CD4-positive, alpha-beta T cell (primary cell): ENCODE measurements at regions not wholly inside any gene's neighbourhood (a gene's known extent, or its start where the extent isn't known, plus 50 kb on each side); places are given as distances from the start of the nearest gene placed in this dataset.

ENCODE experiments used
- ATAC-seq: fragments of 200-7000 bp; cut with Tn5 transposase; one replicate; pipeline ENCODE4 v1.10.0; 2022; ENCODE audit warnings: mild to moderate bottlenecking; ENCODE audit not compliant: poor library complexity
- CTCF ChIA-PET: fragments of 350-600 bp; sonication (Branson Sonifier 250); formaldehyde crosslinking; loops from one replicate; lab custom pipeline; 2021; ENCODE audit warnings: antibody characterized with exemption, inconsistent platforms; lab: Charles Lee
- POLR2A ChIA-PET: fragments of 350-600 bp; sonication (Branson Sonifier 250); formaldehyde crosslinking; loops from one replicate; lab custom pipeline; 2021; ENCODE audit warnings: antibody characterized with exemption, inconsistent platforms; lab: Charles Lee
- DNase-seq, 14 experiments: peaks; one replicate each; pipeline ENCODE4 v3.0.0-alpha.2; 2013 to 2020; ENCODE audit warnings: mixed read lengths in 2 of 14
- H3K27ac ChIP-seq, 2 donors: one replicate each; pipeline versions ENCODE4 v1.5.1 to v1.7.0; 2013; ENCODE audit warnings: low read length in 2 of 2, low read depth in 1 of 2, mild to moderate bottlenecking in 1 of 2
- H3K27me3 ChIP-seq, 2 experiments: 1 replicate in 1 of 2; 2 replicates in 1 of 2; pipeline versions ENCODE4 v1.6.1 to v1.7.0; 2013; ENCODE audit warnings: low read length in 2 of 2, control low read depth in 1 of 2, mild to moderate bottlenecking in 1 of 2, moderate library complexity in 1 of 2; ENCODE audit not compliant: insufficient read depth in 2 of 2, control insufficient read depth in 1 of 2
- H3K36me3 ChIP-seq: one replicate; pipeline ENCODE4 v1.6.1; 2013; ENCODE audit warnings: low read length, control low read depth; ENCODE audit not compliant: insufficient read depth
- H3K4me1 ChIP-seq: one replicate; pipeline ENCODE4 v1.6.1; 2013; ENCODE audit warnings: low read length, control low read depth; ENCODE audit not compliant: insufficient read depth
- H3K4me3 ChIP-seq: one replicate; pipeline ENCODE4 v1.5.1; 2013; ENCODE audit warnings: mild to moderate bottlenecking, low read length, moderate library complexity
- H3K9me3 ChIP-seq, 2 experiments: 1 replicate in 1 of 2; 2 replicates in 1 of 2; pipeline versions ENCODE4 v1.6.1 to v1.7.0; 2013; ENCODE audit warnings: low read length in 2 of 2, mild to moderate bottlenecking in 2 of 2, control low read depth in 1 of 2, moderate library complexity in 1 of 2; ENCODE audit not compliant: control insufficient read depth in 1 of 2, insufficient read depth in 1 of 2
- H3K27ac Mint-ChIP-seq: one replicate; pipeline ENCODE4 v1.8.0; 2020; ENCODE audit warnings: mixed read lengths
- H3K27me3 Mint-ChIP-seq: one replicate; pipeline ENCODE4 v1.8.0; 2021; ENCODE audit warnings: mixed read lengths
- H3K36me3 Mint-ChIP-seq: one replicate; pipeline ENCODE4 v1.8.0; 2021; ENCODE audit warnings: low read depth, mixed read lengths
- H3K4me1 Mint-ChIP-seq: one replicate; pipeline ENCODE4 v1.8.0; 2021; ENCODE audit warnings: low read depth, mixed read lengths
- H3K4me3 Mint-ChIP-seq: one replicate; pipeline ENCODE4 v1.8.0; 2020; ENCODE audit warnings: mild to moderate bottlenecking, mixed read lengths
- H3K9me3 Mint-ChIP-seq: one replicate; pipeline ENCODE4 v1.8.0; 2020; ENCODE audit warnings: mixed read lengths
- intact Hi-C, 2 experiments: fragments of 100-400 bp; cut with DNase I in 1 of 2; cut with micrococcal nuclease in 1 of 2; formaldehyde crosslinking; loops; one replicate each; pipeline versions ENCODE4 v1.15.1 to v1.9.0; 2023 to 2025; cut with DNase I, micrococcal nuclease
- TF ChIP-seq, protein P1 (sequence below): fragments of 200-600 bp; IDR thresholded peaks from one replicate; pipeline ENCODE4 v1.8.0; 2022; ENCODE audit warnings: antibody characterized with exemption, mild to moderate bottlenecking

DNA sequence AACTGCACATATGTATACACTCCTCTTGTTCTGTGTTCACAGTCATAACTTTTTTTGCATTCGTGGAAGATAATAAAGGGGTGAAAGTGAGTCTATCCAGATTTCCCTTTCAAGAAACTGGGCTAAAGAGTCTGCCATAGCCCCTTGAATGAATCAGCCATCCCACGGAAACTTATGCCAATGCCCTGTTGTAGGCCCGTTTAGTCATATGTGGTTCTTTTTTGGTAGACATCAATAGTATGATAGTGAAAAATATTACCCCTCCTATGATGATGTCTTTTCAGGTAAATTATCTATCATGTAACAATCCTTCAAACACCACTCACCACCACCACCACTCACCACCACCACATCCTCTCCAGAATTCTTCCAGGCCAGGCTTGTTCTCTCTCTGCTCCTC, 99.9 kb upstream of the MYLIP start:
- H3K9me3 Mint-ChIP-seq: peaks cover 2% of the 10 kb centered on the region
- H3K4me3 ChIP-seq: no peak overlapping the region
- ATAC-seq (no peak), DNase-seq (no peak)
- ChIA-PET CTCF (no interaction called here), POLR2A (no interaction called here)
- no peaks in the 10 kb centered on the region for H3K4me1 Mint-ChIP-seq
- TF ChIP-seq, protein P1, sequence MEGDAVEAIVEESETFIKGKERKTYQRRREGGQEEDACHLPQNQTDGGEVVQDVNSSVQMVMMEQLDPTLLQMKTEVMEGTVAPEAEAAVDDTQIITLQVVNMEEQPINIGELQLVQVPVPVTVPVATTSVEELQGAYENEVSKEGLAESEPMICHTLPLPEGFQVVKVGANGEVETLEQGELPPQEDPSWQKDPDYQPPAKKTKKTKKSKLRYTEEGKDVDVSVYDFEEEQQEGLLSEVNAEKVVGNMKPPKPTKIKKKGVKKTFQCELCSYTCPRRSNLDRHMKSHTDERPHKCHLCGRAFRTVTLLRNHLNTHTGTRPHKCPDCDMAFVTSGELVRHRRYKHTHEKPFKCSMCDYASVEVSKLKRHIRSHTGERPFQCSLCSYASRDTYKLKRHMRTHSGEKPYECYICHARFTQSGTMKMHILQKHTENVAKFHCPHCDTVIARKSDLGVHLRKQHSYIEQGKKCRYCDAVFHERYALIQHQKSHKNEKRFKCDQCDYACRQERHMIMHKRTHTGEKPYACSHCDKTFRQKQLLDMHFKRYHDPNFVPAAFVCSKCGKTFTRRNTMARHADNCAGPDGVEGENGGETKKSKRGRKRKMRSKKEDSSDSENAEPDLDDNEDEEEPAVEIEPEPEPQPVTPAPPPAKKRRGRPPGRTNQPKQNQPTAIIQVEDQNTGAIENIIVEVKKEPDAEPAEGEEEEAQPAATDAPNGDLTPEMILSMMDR: no peak
- H3K36me3 Mint-ChIP-seq: no peaks in the 10 kb centered on the region
- no peaks in the 10 kb centered on the region for H3K9me3 ChIP-seq
- H3K36me3 ChIP-seq: no peaks in the 10 kb centered on the region
- intact Hi-C loops: no loop called here
- no peaks in the 10 kb centered on the region for H3K4me1 ChIP-seq
- no peaks in the 10 kb centered on the region for H3K27me3 Mint-ChIP-seq
- H3K27me3 ChIP-seq: no peaks in the 10 kb centered on the region
- no peak overlapping the region for H3K27ac ChIP-seq
- no peak overlapping the region for H3K27ac Mint-ChIP-seq
- H3K4me3 Mint-ChIP-seq: no peak overlapping the region

- Histone ChIP-seq H3K36me3 (no peaks in the 10 kb centered on the region), H3K4me3 (no peak overlapping the region), H3K27me3 (no peaks in the 10 kb centered on the region), H3K27ac (no peak overlapping the region), H3K9me3 (no peaks in the 10 kb centered on the region), H3K4me1 (no peaks in the 10 kb centered on the region)
- DNase-seq (no peak), ATAC-seq (no peak)
- ChIA-PET CTCF (no interaction called here), POLR2A (no interaction called here)
- intact Hi-C loops: no loop called here
- no peak overlapping the region for H3K4me3 Mint-ChIP-seq
- TF ChIP-seq, protein P1: no peak
- no peaks in the 10 kb centered on the region for H3K27me3 Mint-ChIP-seq
- H3K9me3 Mint-ChIP-seq: no peaks in the 10 kb centered on the region
- no peaks in the 10 kb centered on the region for H3K36me3 Mint-ChIP-seq
- no peaks in the 10 kb centered on the region for H3K4me1 Mint-ChIP-seq
- H3K27ac Mint-ChIP-seq: no peak overlapping the region
These were observed 108.6 kb upstream of the MYLIP start for GRCh38 chr6:16020259-16020658.

- CTCF ChIA-PET: no interaction called here
These were observed 109.4 kb upstream of the MYLIP start for GRCh38 chr6:16019462-16019861.

More at GRCh38 chr6:16019462-16019861, 109.4 kb upstream of the MYLIP start:
- Histone ChIP-seq H3K4me3 (no peak overlapping the region), H3K36me3 (no peaks in the 10 kb centered on the region), H3K9me3 (no peaks in the 10 kb centered on the region), H3K27me3 (no peaks in the 10 kb centered on the region), H3K27ac (no peak overlapping the region), H3K4me1 (no peaks in the 10 kb centered on the region)
- Mint-ChIP-seq H3K9me3 (no peaks in the 10 kb centered on the region), H3K27me3 (no peaks in the 10 kb centered on the region), H3K36me3 (no peaks in the 10 kb centered on the region), H3K27ac (no peak overlapping the region), H3K4me3 (no peak overlapping the region), H3K4me1 (no peaks in the 10 kb centered on the region)
- DNase-seq (no peak), ATAC-seq (no peak)
- TF ChIP-seq, protein P1: no peak
- POLR2A ChIA-PET: no interaction called here
- intact Hi-C loops: no loop called here
